AG10803 (cell line): ENCODE measurements at regions not wholly inside any gene's neighbourhood (a gene's known extent, or its start where the extent isn't known, plus 50 kb on each side); places are given as distances from the start of the nearest gene placed in this dataset.
"Not testable (repeated sequence)": the region's sequence is repeated elsewhere in the genome, so short reads cannot be mapped to it uniquely, and the experiment has no call there.

ENCODE experiments used
- DNase-seq: peaks from one replicate; pipeline ENCODE4 v3.0.0; 2010; ENCODE audit warnings: low read depth
- H3K4me3 ChIP-seq: 2 replicates; pipeline ENCODE4 v1.5.1; 2011; ENCODE audit warnings: mild to moderate bottlenecking, low read length, control low read depth
- TF ChIP-seq, protein P1 (sequence below): conservative IDR thresholded peaks from 2 replicates; pipeline ENCODE4 v1.5.1; 2011; ENCODE audit warnings: mild to moderate bottlenecking, low read length, control low read depth, inconsistent platforms

- no peak overlapping the region for H3K4me3 ChIP-seq
- TF ChIP-seq, protein P1, sequence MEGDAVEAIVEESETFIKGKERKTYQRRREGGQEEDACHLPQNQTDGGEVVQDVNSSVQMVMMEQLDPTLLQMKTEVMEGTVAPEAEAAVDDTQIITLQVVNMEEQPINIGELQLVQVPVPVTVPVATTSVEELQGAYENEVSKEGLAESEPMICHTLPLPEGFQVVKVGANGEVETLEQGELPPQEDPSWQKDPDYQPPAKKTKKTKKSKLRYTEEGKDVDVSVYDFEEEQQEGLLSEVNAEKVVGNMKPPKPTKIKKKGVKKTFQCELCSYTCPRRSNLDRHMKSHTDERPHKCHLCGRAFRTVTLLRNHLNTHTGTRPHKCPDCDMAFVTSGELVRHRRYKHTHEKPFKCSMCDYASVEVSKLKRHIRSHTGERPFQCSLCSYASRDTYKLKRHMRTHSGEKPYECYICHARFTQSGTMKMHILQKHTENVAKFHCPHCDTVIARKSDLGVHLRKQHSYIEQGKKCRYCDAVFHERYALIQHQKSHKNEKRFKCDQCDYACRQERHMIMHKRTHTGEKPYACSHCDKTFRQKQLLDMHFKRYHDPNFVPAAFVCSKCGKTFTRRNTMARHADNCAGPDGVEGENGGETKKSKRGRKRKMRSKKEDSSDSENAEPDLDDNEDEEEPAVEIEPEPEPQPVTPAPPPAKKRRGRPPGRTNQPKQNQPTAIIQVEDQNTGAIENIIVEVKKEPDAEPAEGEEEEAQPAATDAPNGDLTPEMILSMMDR, result no peak
- no peak for DNase-seq
Observed at GRCh38 chr3:196141052-196141865, 59.4 kb upstream of the TFRC start.

- H3K4me3 ChIP-seq, result no peak overlapping the region
- TF ChIP-seq, protein P1, result no peak
- no peak for DNase-seq
Observed at GRCh38 chr3:196140224-196140623, 58.3 kb upstream of the TFRC start.

GRCh38 chr3:196139281-196139680, 57.4 kb upstream of the TFRC start:
- H3K4me3 ChIP-seq, result no peak overlapping the region
- TF ChIP-seq, protein P1, result no peak
- DNase-seq, result no peak

DNA sequence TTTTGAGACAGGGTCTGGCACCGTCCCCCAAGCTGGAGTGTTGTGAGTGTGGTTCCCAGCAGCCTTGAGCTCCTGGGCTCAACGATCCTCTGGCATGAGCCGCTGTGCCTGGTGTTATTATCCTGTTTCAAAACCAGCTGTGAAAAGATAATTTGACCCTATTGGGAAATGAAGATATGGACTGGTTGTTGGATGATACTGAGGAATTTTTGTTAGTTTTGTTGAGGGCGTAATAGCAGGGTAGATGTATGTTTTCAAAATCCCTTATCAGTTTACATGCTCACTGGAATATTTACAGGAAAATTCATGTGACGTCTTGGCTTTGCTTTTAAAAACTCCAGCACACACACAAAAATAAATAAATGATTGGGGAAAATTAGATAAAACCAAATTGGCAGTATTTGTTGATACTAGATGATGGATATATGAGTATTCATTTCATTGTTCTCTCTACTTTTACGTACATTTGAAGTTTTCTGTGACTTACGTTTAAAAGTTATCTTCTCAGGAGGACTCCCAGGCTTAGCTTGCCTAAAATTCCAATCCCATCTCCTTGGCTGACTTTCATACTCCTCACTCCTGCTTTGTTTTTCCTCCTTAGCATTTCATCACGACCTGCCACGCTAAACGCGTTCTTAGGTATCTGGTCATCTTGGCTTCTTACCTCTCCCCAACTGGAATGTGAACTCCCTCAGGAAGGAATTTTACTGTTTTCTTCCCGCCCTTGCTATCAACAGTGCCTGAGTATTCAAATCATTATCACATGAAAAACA, 56.8 kb upstream of the TFRC start:
- DNase-seq, result peak; percentile 10
- H3K4me3 ChIP-seq, result no peak overlapping the region
- TF ChIP-seq, protein P1, result no peak

DNA sequence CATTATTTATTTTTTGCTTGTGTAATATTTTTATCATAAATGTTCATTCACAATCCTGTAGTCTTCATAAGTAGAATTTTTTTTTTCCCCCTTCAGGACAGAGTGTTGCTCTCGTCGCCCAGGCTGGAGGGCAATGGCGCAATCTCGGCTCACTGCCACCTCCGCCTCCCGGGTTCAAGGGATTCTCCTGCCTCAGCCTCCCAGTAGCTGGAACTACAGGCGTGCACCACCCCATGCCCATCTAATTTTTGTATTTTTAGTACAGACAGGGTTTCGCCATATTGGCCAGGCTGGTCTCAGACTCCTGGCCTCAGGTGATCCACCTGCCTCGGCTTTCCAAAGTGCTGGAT, 54.7 kb upstream of the TFRC start:
- DNase-seq, H3K4me3 ChIP-seq: not testable (repeated sequence)

GRCh38 chr3:196135693-196136639, 54.1 kb upstream of the TFRC start:
- TF ChIP-seq, protein P1, result no peak

DNA sequence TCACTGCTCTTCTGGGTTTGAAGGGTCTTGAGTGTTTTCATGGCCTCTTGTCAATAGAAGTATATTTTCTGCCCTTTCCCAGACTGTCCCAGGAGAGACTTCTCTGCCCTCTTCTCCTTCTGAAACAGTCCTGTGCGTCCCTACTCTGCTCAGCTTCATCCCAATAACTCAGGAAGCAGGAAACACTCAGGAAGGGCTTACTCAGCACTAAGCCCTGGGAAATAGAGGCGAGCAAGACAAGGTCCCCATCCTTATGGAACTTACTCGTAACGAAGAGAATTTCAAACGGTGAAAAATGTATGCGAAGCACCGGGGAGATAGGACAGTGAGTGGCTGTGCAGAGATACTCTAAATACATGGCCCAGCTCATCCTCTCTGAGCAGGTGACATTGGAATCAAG, 52.8 kb upstream of the TFRC start:
- no peak for DNase-seq
- no peak overlapping the region for H3K4me3 ChIP-seq

More at GRCh38 chr3:196135693-196136639, 54.1 kb upstream of the TFRC start:
- no peak for DNase-seq
- H3K4me3 ChIP-seq, result no peak overlapping the region

DNA sequence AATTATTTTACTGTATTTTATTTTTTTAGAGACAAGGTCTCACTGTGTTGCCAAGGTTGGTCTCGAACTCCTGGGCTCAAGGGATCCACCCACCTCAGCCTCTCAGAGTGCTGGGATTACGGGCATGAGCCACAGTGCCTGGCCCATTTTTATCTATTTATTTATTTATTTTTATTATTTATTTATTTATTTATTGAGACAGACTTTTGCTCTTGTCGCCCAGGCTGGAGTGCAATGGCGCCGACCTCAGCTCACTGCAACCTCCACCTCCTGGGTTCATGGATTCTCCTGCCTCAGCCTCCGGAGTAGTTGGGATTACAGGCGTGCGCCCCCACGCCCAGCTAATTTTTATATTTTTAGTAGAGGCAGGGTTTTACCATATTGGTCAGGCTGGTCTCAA, 52.0 kb upstream of the TFRC start:
- not testable (repeated sequence) for H3K4me3 ChIP-seq, DNase-seq

More for the DNA sequence above, 52.8 kb upstream of the TFRC start:
- TF ChIP-seq, protein P1, result no peak
